Stimulated activated naive CD8-positive, alpha-beta T cell treated with anti-CD3 and anti-CD28 coated beads, Interleukin-15, Interleukin-2, amounts not matched to agents 100 U/mL and 50 U/mL, for 24 hours (primary cell): ENCODE measurements at regions not wholly inside any gene's neighbourhood (a gene's known extent, or its start where the extent isn't known, plus 50 kb on each side); places are given as distances from the start of the nearest gene placed in this dataset.

Experiments used
- ATAC-seq: fragments of 150-1000 bp; cut with Tn5 transposase; one replicate; pipeline ENCODE4 v1.10.0; 2021
- DNase-seq: peaks from one replicate; pipeline ENCODE4 v3.0.0; 2021

DNA sequence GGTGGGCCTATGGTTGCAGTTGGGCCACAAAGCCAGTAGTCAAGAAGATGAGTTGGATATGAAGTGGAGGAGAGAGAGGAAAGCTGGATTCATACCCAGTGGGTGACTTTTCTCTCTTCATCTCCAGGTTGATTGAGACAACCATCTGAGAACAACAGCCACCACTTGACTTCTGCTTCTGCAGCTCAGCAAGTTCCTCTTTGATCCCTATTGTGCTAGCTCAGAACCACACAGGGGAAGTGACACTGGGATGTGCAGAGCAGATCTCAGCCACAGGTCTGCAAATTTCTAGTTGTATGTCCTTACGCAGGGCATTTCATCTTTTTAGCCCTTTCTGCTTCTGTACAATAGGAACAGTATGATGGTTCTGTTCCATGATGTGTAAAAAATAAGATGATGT lies 459.2 kb upstream of the ARRDC4 start:
- ATAC-seq (no peak), DNase-seq (no peak)

DNA sequence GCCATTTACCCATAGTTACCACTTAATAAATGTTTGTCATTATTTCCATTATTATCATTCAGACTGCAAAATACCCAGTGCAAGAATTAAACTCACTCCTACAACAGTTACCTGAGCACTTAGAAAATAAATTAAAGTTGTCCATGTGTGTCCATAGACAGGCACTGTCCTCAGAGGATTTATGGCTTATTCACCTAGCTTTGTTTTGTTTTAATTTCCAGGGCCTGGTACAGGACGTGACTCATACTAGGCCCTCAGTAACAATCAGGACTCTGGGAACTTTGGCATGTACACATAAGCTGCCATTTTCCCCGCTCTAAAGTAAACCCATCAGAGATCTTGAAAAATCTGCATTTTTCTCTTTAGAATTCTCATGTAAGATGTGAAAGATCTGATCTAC lies 458.5 kb upstream of the ARRDC4 start:
- DNase-seq (no peak), ATAC-seq (no peak)

DNA sequence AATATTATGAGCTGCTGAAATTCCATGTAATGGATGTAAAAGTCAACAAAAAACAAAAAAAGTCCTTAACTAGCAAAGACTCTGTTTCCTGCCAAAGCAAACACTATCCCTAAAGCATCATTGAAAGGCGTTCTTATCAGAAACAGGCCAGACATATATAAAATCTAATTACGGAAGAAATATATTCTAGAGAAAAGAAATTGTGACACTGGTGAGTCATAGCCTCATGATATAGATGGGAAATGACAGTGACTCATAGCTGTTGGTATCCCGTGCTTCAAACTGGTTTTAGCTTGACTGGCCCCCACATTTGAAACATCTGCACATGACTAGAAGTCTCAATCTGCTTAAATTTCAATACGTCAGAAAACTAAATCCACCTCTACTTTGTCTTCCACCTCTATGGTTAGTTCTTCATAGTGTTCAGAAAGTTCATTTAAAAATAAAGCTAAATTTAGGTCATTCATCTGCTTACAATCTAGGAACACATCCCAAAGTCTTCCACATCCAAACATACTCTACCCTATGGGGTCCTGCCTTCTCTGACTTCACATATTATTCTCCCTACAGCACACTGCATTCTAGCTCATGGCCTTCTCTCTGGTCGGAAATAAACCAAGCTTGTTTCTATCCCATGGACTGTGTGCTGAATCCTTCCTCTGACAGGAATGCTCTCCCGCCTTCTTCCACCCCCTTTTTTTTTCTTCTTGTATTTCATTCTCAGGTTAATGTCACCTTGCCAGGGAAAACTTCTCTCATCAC lies 456.3 kb upstream of the ARRDC4 start:
- ATAC-seq, result no peak
- no peak for DNase-seq

DNA sequence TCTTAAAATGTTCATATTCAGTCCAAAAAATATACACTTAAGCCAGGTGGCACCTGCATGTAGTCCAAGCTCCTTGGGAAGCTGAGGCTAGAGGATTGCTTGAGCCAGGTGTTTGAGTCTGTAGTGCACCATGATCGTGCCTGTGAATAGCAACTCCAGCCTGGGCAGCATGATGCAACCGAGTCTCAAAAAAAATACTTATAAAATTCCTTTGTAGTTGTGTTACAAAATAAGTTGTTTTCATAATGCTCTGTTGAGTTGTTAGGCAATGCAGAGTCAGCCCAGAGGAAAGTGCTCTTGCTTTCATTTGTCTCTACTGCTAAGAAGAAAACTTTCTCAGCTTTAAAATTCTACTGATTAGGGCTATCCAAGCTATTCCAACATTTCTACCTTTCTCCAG lies 442.8 kb upstream of the ARRDC4 start:
- ATAC-seq (no peak), DNase-seq (no peak)

DNA sequence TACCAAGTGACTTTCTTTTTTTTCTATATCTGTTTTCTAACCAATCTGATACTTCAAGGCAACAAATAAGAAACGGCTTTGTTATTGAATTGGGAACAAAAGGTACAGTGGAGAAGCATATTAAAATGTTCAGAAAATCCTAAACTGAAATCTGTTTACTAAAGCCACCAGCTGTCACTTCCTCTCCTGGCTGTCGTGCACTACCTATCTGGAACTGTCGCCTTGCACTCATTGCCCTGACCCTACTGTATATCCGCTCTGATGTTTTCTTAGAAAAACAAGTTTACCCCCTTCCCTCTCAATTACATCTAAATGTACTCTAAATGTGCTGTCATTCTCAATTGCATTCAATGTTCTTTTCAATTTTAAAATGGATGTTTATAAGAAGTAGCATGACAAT lies 439.8 kb upstream of the ARRDC4 start:
- no peak for DNase-seq
- ATAC-seq, result no peak

DNA sequence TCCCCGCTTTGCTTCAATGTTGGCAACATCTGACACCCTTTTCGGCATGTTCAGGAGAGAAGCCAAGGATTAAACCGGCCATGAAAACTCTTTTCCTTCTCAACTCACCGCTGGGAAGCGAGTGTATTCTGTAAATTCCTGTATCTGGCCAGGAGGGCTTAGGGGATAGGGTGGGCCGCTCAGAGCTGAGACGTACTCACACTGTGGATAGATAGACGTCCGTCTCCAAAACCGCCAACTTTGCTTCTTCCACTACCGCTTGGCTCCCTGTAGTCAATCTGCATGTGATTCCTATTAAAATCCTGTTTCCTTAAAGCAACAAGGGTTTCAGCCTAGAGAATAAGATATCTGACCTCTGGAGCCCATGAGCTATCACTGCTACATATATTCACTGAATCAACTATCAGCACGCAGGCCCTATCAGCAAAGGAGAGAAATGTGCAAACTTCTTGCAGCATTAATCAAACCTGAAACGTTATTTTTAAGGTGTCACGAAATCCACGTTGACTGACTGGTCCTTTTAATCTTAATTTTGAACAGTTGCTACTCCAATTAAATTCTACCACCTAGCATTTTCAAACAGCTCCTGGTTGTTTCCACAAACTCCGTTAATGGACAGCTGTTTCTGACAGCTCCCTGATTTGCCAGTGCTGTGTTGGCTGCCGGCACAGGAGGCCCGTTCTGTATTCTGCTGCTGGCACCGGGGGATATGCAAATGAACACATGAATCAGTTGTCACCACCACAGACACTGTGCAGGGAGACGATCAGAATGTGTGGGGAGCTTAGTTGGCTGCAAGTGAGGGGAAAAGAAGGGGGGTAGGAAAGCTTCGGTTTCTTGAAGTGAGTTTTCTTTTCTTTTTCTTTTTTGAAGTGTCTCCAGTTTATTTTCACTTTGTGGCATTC lies 438.9 kb upstream of the ARRDC4 start:
- no peak for DNase-seq
- ATAC-seq, result no peak

DNA sequence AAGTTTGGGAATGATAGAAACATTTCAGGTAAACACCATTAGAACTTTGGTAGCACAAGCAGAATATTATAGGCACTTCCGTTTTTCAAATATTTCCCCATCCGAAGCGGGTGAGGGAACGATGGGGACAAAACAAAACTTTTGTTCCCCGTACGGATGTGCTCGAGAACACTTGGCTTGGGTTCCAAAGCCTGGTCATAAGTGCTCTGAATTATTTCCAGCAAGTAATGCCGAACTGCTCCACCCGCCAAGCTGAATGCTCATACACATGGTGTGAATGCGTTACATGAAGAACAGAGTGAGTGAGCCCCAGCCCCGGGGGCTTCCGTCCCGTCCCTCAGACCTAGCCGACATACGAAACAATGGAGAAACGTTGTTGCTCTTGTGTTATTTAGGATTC lies 438.2 kb upstream of the ARRDC4 start:
- ATAC-seq, result no peak
- DNase-seq, result no peak

DNA sequence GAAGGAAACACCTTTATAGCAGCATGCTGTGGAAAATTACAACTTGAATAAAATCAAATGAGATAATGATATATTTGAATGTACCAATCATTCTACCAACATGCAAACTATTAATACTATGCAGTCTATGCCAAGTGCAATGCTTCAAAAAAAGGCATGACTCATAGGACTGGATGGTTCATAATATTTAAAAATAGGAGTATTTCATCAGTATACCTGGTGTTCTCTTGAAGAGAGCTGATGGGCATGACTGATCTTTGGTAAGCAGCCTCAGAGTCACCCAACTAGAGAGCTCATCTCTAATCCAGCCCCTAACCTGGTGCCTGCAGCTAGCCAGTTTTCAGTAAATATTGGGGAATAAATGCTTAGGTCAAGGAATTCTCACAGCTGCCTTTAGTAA lies 434.7 kb upstream of the ARRDC4 start:
- DNase-seq, result no peak

DNA sequence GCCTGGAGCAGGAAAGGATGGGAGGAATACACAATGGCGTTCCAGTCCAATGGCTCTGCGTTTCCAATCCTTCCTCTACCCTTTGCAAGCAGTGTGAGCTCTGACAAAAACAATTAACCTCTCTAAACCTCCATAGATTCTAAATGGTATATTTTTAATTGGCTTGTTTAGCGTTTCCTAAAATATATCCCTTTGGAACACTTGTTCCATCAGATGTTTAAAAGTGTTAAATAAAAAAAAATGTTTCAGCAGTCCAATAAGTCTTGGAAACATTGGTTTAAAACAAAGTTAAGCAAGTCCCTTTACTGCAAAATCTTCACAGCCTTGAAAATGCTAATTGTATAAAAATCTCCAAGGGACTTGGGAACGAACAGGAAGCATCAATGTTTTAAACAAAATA lies 432.3 kb upstream of the ARRDC4 start:
- DNase-seq (no peak), ATAC-seq (no peak)

More for the DNA sequence above, 434.7 kb upstream of the ARRDC4 start:
- ATAC-seq, result no peak

DNA sequence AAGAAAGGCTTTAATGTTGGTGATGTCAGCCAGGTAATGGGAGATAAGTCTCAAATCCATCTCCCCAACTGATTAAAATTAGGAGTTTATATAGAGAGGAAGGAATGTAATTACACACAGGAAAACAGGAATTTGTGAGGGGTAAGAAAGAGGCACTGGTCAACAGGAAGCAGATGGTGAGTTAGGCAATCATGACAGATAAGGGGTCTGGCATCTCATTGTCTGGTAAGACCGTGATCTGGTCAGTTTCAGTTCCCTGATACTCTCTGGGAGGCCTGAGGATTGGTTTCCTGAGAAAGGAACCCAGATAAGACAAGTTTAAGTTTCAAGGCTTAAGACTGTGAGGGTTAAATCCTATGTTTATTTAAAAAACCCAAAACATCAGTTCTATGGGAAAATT lies 414.7 kb upstream of the ARRDC4 start:
- ATAC-seq (no peak), DNase-seq (no peak)

DNA sequence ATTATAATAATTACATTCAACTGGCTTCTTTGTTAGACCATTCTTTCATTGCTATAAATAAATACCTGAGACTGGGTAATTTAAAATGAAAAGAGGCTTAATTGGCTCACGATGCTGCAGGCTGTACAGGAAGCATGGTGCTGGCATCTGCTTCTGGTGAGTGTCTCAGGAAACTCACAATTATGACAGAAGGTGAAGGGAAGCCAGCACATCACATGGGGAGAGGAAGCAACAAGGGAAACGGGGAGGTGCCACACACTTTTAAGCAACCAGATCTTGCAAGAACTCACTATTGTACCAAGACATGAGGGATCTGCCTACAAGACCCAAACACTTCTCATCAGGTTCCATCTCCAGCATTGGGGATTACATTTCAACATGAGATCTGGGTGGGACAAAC lies 413.1 kb upstream of the ARRDC4 start:
- DNase-seq (no peak), ATAC-seq (no peak)

DNA sequence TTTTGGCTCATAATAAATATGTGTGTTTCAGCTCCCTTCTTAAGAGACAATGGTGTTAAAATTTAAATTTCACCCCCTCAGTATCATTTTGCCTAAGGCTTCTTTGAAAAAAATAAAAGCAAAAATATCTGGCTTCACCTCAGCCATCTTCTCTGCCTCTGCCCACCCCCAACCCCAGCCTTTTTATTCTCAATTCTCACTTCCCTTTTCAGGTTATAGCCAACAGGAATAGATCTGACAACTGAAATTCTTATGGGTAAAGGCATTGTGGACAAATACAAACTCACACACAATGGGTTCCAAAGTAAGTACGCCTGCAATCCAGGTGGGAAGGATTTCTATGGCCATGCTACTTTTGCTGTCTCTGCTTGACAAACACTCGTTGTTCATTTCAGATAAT lies 399.0 kb upstream of the ARRDC4 start:
- DNase-seq (no peak), ATAC-seq (no peak)

DNA sequence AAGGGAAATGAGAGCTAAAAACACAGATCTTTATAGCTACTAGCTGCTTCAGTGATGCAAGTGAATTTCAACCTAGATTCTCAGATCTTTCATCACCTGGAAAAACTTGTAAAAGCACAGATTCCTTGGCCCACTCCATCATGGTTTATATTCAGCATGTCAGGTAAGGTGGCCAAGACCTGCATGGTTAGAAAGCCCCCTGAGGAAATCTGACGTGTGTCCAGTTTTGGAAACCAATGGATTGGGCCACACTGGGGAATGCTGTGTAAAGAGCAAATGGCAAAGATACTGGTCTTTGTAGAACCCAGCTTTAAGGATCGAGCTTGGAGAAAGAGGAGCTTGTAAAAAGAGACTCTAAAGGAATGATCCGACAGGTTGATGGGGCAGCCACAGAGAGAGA lies 397.0 kb upstream of the ARRDC4 start:
- no peak for ATAC-seq
- DNase-seq, result no peak

DNA sequence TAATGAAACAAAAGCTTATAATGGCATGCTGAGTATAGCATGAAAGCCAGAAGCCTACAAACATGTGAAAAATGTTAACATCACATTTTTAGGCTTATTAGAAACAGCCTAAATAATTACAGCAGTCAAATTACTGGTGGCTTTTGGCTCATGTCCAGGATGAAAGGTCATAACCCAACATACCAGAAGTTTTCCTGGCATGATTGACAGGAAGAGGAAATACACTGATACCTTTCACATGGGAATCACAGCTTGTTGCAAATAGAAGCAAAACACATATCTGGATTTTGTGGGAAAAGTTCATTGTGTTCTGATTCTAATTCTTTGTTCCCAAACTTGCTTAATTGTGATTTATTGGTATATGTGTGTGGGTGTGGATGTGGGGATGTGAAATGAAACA lies 393.5 kb upstream of the ARRDC4 start:
- ATAC-seq (no peak), DNase-seq (no peak)

DNA sequence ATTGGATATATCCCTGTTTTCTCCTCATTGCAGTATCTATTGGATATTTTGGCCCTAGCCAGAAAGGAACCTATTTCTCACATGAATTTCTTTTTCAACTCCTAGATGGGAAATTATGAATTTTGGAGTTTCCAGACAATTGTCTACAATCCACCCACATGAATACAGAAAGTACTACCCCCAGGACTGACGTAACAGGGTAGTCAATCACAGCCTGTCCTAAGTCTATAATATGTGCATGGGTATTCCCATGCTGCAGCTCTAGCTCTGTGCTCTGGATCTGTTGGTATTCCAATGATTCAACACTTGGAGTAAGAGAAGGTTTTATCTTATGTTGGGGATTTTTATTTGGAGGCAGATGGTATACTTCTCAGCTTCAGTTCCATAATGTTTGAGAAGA lies 393.1 kb upstream of the ARRDC4 start:
- no peak for DNase-seq
- no peak for ATAC-seq

DNA sequence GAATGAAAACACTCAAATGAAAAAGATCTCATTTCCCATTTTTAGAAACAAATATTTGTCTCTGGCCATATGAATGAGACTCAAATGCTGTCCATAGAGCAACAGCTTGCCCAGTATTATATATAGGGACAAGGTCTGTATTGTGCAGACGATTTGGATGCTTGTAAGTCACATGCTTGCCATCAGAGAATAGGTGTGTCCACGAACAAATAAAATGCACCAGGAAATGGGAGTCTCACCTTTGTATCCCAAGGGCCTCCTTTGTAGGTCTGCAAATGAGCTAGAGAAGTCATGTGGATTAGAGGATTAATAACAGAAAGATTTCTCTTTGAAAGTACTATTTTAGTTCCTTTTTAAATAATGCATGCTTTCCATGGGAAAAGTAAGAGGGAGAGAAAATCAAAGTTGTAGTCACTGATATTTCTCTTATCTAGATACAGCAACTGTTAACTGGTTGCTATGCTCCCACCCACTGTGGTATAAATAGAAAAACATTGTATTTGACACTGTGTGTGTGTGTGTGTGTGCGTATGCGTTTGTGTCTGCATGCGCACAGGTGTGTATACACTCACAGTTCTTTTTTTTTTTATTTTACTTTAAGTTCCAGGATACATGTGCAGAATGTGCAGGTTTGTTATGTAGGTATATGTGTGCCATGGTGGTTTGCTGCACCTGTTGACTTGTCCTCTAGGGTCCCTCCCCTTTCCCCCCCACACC lies 383.4 kb upstream of the ARRDC4 start:
- no peak for DNase-seq
- ATAC-seq, result no peak

DNA sequence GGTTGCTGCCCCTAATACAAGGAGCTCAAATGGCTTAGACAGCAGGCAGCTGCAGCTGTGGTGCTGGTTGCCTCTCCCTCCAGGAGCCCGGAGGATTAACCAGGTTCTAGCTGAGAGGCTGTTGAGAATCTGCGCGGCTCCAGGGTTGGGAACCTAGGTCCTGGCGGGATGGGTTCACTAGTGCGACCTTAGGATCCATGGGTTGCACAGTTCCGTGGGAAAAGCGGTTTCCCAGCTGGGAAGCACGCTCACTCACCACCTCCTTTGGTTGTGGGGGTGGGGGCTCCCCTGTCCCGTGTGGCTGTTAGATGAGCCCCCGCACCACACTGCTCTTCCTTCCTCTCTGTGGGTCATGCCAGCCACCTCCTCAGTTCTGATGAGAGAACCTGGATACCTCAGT lies 375.1 kb upstream of the ARRDC4 start:
- DNase-seq (no peak), ATAC-seq (no peak)

DNA sequence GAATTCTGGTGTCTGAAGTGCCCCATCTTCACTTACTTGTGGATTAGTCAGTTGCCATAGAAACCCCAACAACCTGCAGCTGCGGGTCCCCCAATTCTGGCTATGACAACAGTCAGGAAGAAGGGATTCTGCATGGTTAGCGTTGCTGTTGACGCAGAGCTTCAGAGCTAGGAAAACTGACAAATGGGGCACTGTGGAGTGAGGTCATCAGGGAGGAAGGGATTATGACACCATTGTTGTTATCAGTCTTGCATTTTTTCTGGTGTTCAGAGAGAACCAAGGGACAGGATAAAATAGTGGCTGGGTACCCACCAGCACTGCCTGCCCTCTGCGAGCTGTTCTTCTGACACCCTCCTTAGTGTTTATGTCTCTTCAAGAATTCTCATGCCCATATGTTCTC lies 367.7 kb upstream of the ARRDC4 start:
- DNase-seq, result no peak
- no peak for ATAC-seq

DNA sequence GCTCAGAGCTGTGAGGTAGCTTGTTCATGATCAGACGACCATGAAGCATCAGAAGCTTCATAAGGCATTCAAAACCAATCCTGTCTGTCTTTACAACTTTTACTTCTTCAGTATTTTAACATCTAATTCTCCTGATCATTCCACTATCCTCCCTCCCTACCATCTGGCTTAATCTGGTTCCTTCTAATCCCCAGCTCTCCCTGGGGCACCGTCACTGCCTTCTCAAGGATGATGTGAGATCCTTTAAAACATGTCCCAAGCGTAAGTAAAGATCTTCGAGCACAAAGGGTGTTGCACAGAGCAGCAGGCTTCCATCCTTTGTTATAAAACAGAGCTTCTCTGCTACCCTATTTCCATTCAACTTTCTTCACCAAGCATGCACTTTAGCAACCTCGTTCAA lies 362.7 kb upstream of the ARRDC4 start:
- no peak for DNase-seq
- ATAC-seq, result no peak

DNA sequence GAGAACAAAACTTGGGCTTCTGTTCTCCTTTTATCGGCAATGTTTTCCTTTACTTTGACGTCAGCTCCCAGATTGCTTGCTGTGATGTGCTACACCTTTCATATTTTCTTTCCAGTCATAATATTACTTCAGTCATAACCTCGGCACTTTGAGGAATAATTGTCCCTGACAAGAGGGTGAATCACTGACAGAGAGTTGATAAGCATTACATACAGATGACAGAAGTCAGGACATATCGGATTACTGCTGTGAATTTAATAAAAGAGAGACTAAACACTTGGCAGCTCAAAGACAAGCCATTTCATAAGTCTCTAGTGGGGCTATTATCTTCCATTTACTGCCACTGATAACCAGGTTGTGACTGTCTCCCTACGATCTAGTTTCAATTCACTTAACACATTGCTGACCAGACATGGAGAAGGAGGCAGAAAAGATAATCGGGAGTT lies 362.1 kb upstream of the ARRDC4 start:
- DNase-seq (no peak), ATAC-seq (no peak)

DNA sequence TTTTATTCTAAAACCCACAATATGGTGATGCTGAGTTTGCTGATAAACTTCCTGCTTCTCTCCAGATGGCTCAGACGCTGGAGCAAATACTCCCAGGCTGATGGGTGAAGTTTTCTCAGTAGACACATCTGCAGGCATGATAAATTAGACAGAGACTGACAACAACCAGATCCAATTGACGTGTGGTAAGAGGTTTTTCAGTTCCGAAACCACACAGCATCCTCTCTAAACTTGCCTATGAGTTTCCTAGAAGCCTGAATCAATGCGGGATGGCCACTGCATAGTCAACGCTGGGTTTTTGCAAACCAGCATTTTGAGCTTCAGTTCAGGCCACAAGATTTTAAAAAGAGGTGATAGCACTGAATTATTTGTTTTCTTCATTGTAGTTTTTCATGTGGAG lies 360.3 kb upstream of the ARRDC4 start:
- ATAC-seq, result no peak
- no peak for DNase-seq

DNA sequence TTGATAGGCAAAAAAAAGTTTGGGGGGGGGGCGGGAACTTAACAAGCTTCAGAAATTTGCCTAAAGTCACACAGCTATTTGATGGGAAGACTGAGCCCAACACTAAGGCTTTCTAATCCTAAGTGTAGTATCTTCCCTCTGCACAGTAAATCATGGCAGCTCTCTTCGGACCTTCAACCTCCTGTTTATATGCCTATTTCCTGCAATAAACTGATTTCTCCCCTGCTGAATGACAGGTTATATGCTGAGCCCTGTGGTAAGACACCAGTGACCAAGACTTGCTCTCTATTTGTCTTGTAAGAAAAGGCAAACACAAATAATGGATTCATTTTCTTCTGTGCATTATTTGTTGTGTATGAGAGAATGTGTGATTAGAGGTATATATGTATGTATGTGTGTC lies 355.8 kb upstream of the ARRDC4 start:
- ATAC-seq (no peak), DNase-seq (no peak)

DNA sequence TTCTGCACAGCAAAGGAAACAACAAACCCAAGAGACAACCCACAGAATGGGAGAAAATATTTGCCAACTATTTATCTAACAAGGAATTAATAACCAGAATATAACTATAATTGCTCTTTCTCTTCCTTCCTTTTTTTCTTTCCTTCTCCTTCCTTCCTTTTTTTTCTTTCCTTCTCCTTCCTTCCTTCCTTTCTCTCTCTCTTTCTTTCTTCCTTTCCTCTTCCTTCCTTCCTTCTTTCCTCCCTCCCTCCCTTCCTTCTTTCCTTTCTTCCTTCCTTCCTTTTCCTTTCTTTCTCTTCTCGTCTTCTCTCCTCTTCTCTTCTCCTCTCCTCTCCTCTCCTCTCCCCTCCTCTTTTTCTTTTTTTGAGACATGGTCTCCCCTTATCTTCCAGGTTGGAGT lies 345.4 kb upstream of the ARRDC4 start:
- DNase-seq (no peak), ATAC-seq (no peak)
